ENCODE measurements at regions not wholly inside any gene's neighbourhood (a gene's known extent, or its start where the extent isn't known, plus 50 kb on each side); places are given as distances from the start of the nearest gene placed in this dataset.
"Not testable (repeated sequence)": the region's sequence is repeated elsewhere in the genome, so short reads cannot be mapped to it uniquely, and the experiment has no call there.

- not testable (repeated sequence) for TF ChIP-seq CTCF, POLR2AphosphoS5 (IDR thresholded peaks at IDR 0.05)
Observed at GRCh38 chr2:94628953-94629352, 242.3 kb upstream of the TEKT4 start.

Data from upper lobe of left lung (tissue), 4 donors.